ENCODE measurements at regions not wholly inside any gene's neighbourhood (a gene's known extent, or its start where the extent isn't known, plus 50 kb on each side); places are given as distances from the start of the nearest gene placed in this dataset.

GRCh38 chr5:124210111-124210910 is 536.1 kb downstream of the ZNF608 start:
- TF ChIP-seq CTCF (conservative IDR thresholded peaks at IDR 0.05; ENCODE audit: low read length) (no peak), EZH2phosphoT487 (IDR thresholded peaks at IDR 0.05; ENCODE audit: borderline replicate concordance, low read depth, low read length) (no peak)
